ENCODE measurements at regions not wholly inside any gene's neighbourhood (a gene's known extent, or its start where the extent isn't known, plus 50 kb on each side); places are given as distances from the start of the nearest gene placed in this dataset.

DNA sequence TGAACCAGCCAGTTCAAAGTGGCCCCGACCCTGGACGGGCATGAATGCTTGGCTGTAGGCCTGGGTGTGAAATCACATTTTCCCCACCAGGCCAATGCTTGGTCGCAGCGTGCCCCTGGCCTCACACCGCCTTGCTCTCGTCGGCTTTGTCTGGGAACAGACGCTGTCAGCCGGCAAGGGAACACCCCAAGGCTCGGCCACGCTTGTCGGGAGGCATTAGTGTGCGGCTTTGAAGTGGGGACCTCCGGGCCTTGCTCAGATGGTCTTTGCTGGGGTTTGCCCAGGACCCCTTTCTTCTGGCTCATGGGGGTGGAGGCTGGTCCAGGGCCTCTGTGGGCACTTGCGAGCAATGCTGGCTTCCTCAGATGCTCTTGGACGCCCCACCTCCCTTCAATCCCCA is 79.1 kb downstream of the INHBB start:
- Histone ChIP-seq H3K18ac (ENCODE audit: low read length) (no peak overlapping the region), H3K14ac (ENCODE audit: low read length) (no peak overlapping the region), H4K12ac (ENCODE audit: low read depth, low read length) (no peak overlapping the region), H3K4me3 (ENCODE audit: low read depth, low read length) (no peak overlapping the region), H3K36me3 (ENCODE audit: control insufficient read depth in 1 of 2, insufficient read depth in 2 of 2, low read length in 2 of 2) (no peaks in the 10 kb centered on the region), H2BK12ac (ENCODE audit: low read length) (no peak overlapping the region), H4K91ac (ENCODE audit: low read depth, low read length) (no peak overlapping the region), H3K27me3 (ENCODE audit: insufficient read depth, low read length) (no peaks in the 10 kb centered on the region), H2AFZ (ENCODE audit: insufficient read depth, low read length, poor library complexity) (no peak overlapping the region), H3K23ac (ENCODE audit: low read length) (no peak overlapping the region), H3K4me2 (ENCODE audit: low read length) (no peak overlapping the region), H2BK120ac (ENCODE audit: insufficient read depth, low read length, poor library complexity) (no peak overlapping the region), H3K9ac (ENCODE audit: low read length) (no peak overlapping the region), H3K27ac (ENCODE audit: low read depth, low read length) (no peak overlapping the region), H3K79me2 (ENCODE audit: control insufficient read depth, insufficient read depth, low read length, poor library complexity) (no peaks in the 10 kb centered on the region), H2AK5ac (ENCODE audit: low read length) (no peak overlapping the region), H4K8ac (ENCODE audit: low read depth, low read length) (no peak overlapping the region), H3K4ac (ENCODE audit: low read depth, low read length) (no peak overlapping the region), H2BK5ac (ENCODE audit: low read depth, low read length, poor library complexity) (no peak overlapping the region), H3K79me1 (ENCODE audit: low read length) (no peaks in the 10 kb centered on the region), H3K4me1 (ENCODE audit: control insufficient read depth in 1 of 2, insufficient read depth in 2 of 2, low read length in 2 of 2) (no peaks in the 10 kb centered on the region), H3K9me3 (ENCODE audit: insufficient read depth, low read depth, low read length) (no peaks in the 10 kb centered on the region)
- WGBS (ENCODE audit: extremely low coverage, insufficient coverage, insufficient read length), result no CpG with 5 or more reads among the region's 16 CpGs
- DNase-seq, result no peak

DNA sequence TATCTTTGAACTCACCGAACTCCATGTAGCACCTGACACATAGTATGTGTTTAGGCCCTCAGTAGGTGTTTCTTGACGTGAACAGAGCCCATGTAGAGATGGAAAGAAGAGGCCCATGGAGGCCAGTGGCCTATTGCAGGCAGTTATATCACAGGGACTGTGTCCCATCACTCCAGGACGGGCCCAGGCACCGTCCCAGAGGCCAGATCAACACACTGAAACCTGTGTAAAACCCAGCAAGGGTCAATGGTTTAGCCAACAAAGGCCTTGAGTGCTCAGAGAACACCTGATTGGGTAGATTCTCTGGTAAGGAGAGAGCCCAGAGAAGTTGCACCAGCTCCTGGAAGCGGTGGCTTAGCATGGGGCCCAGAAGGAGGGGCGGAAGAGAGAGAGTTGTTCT is 82.8 kb downstream of the INHBB start:
- Histone ChIP-seq H3K4ac (ENCODE audit: low read depth, low read length) (no peak overlapping the region), H4K8ac (ENCODE audit: low read depth, low read length) (no peak overlapping the region), H3K9me3 (ENCODE audit: insufficient read depth, low read depth, low read length) (no peaks in the 10 kb centered on the region), H3K27me3 (ENCODE audit: insufficient read depth, low read length) (no peaks in the 10 kb centered on the region), H4K12ac (ENCODE audit: low read depth, low read length) (no peak overlapping the region), H3K36me3 (ENCODE audit: control insufficient read depth in 1 of 2, insufficient read depth in 2 of 2, low read length in 2 of 2) (no peaks in the 10 kb centered on the region), H3K9ac (ENCODE audit: low read length) (no peak overlapping the region), H3K4me2 (ENCODE audit: low read length) (no peak overlapping the region), H4K91ac (ENCODE audit: low read depth, low read length) (no peak overlapping the region), H3K4me1 (ENCODE audit: control insufficient read depth in 1 of 2, insufficient read depth in 2 of 2, low read length in 2 of 2) (no peaks in the 10 kb centered on the region), H2AFZ (ENCODE audit: insufficient read depth, low read length, poor library complexity) (no peak overlapping the region), H3K18ac (ENCODE audit: low read length) (no peak overlapping the region), H3K79me2 (ENCODE audit: control insufficient read depth, insufficient read depth, low read length, poor library complexity) (no peaks in the 10 kb centered on the region), H3K79me1 (ENCODE audit: low read length) (no peaks in the 10 kb centered on the region), H3K27ac (ENCODE audit: low read depth, low read length) (no peak overlapping the region), H3K23ac (ENCODE audit: low read length) (no peak overlapping the region), H3K4me3 (ENCODE audit: low read depth, low read length) (no peak overlapping the region), H2AK5ac (ENCODE audit: low read length) (no peak overlapping the region), H2BK12ac (ENCODE audit: low read length) (no peak overlapping the region), H2BK120ac (ENCODE audit: insufficient read depth, low read length, poor library complexity) (no peak overlapping the region), H2BK5ac (ENCODE audit: low read depth, low read length, poor library complexity) (no peak overlapping the region), H3K14ac (ENCODE audit: low read length) (no peak overlapping the region)
- no CpG with 5 or more reads among the region's 6 CpGs for WGBS (ENCODE audit: extremely low coverage, insufficient coverage, insufficient read length)
- no peak for DNase-seq

DNA sequence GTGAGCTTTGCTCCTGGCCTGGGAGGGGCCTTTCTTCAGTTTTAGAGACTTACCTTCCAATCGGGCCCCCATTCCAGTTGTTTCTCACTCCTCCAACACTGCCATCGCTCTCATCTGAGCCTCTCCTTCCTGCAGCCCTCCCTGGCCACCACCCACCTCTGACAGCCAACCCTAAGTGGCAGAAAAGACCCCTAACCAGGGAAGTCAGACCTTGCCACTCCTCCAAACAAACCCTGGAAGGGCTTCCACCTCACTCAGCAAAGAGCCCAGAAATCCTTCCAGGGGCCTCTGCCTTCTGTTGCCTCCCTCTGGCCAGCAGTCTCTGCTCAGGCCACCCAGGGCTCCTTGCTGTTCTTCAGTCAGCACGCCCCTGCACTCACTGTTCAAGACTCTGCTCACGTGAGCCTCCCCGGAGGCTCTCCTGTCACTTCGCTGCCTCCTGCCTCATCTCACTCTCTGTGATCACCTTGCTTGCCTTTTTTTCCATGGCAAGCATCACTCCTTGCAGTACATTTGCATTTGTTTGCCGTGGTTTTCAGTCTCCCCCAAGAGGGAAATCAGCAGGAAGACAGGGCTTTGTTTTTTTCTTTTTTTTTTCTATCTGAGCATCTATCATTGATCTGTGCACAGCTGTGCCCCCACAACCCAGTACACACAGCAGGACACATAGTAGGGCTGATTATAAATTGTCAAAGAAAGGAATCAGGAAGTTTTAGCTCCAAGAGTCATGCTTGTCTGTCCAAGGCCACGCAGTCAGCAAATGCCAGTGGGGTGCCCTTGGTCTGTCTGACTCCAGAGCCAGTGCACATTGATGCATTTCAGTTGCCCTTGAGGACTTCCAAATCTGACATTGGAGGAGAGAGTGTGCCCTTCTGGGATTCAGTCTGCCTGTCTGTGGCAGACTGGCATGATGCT is 83.9 kb downstream of the INHBB start:
- H3K79me1 ChIP-seq (ENCODE audit: low read length), result no peaks in the 10 kb centered on the region
- H2AFZ ChIP-seq (ENCODE audit: insufficient read depth, low read length, poor library complexity), result no peak overlapping the region
- no peak overlapping the region for H2AK5ac ChIP-seq (ENCODE audit: low read length)
- no peak overlapping the region for H3K4me3 ChIP-seq (ENCODE audit: low read depth, low read length)
- no peak overlapping the region for H3K4me2 ChIP-seq (ENCODE audit: low read length)
- no peaks in the 10 kb centered on the region for H3K79me2 ChIP-seq (ENCODE audit: control insufficient read depth, insufficient read depth, low read length, poor library complexity)
- WGBS (ENCODE audit: extremely low coverage, insufficient coverage, insufficient read length), result no CpG with 5 or more reads among the region's 8 CpGs
- no peaks in the 10 kb centered on the region for H3K36me3 ChIP-seq (ENCODE audit: control insufficient read depth in 1 of 2, insufficient read depth in 2 of 2, low read length in 2 of 2)
- H2BK5ac ChIP-seq (ENCODE audit: low read depth, low read length, poor library complexity), result no peak overlapping the region
- H4K8ac ChIP-seq (ENCODE audit: low read depth, low read length), result no peak overlapping the region
- no peak overlapping the region for H3K14ac ChIP-seq (ENCODE audit: low read length)
- no peak overlapping the region for H3K9ac ChIP-seq (ENCODE audit: low read length)
- no peak overlapping the region for H4K12ac ChIP-seq (ENCODE audit: low read depth, low read length)
- no peak overlapping the region for H2BK120ac ChIP-seq (ENCODE audit: insufficient read depth, low read length, poor library complexity)
- H3K27me3 ChIP-seq (ENCODE audit: insufficient read depth, low read length), result no peaks in the 10 kb centered on the region
- H3K23ac ChIP-seq (ENCODE audit: low read length), result no peak overlapping the region
- H3K4me1 ChIP-seq (ENCODE audit: control insufficient read depth in 1 of 2, insufficient read depth in 2 of 2, low read length in 2 of 2), result no peaks in the 10 kb centered on the region
- no peak for DNase-seq
- no peak overlapping the region for H3K4ac ChIP-seq (ENCODE audit: low read depth, low read length)
- no peak overlapping the region for H3K18ac ChIP-seq (ENCODE audit: low read length)
- H4K91ac ChIP-seq (ENCODE audit: low read depth, low read length), result no peak overlapping the region
- H3K9me3 ChIP-seq (ENCODE audit: insufficient read depth, low read depth, low read length), result no peaks in the 10 kb centered on the region
- H2BK12ac ChIP-seq (ENCODE audit: low read length), result no peak overlapping the region
- H3K27ac ChIP-seq (ENCODE audit: low read depth, low read length), result no peak overlapping the region

GRCh38 chr2:120430501-120430830 is 84.5 kb downstream of the INHBB start:
- Histone ChIP-seq H3K9ac (ENCODE audit: low read length) (no peak overlapping the region), H3K4me3 (ENCODE audit: low read depth, low read length) (no peak overlapping the region), H4K12ac (ENCODE audit: low read depth, low read length) (no peak overlapping the region), H3K9me3 (ENCODE audit: insufficient read depth, low read depth, low read length) (no peaks in the 10 kb centered on the region), H2AK5ac (ENCODE audit: low read length) (no peak overlapping the region), H3K18ac (ENCODE audit: low read length) (no peak overlapping the region), H3K36me3 (ENCODE audit: control insufficient read depth in 1 of 2, insufficient read depth in 2 of 2, low read length in 2 of 2) (no peaks in the 10 kb centered on the region), H3K27ac (ENCODE audit: low read depth, low read length) (no peak overlapping the region), H3K4me1 (ENCODE audit: control insufficient read depth in 1 of 2, insufficient read depth in 2 of 2, low read length in 2 of 2) (no peaks in the 10 kb centered on the region), H3K4ac (ENCODE audit: low read depth, low read length) (no peak overlapping the region), H2BK120ac (ENCODE audit: insufficient read depth, low read length, poor library complexity) (no peak overlapping the region), H3K79me2 (ENCODE audit: control insufficient read depth, insufficient read depth, low read length, poor library complexity) (no peaks in the 10 kb centered on the region), H4K91ac (ENCODE audit: low read depth, low read length) (no peak overlapping the region), H3K14ac (ENCODE audit: low read length) (no peak overlapping the region), H2BK5ac (ENCODE audit: low read depth, low read length, poor library complexity) (no peak overlapping the region), H2AFZ (ENCODE audit: insufficient read depth, low read length, poor library complexity) (no peak overlapping the region), H4K8ac (ENCODE audit: low read depth, low read length) (no peak overlapping the region), H3K4me2 (ENCODE audit: low read length) (no peak overlapping the region), H3K79me1 (ENCODE audit: low read length) (no peaks in the 10 kb centered on the region), H2BK12ac (ENCODE audit: low read length) (no peak overlapping the region), H3K27me3 (ENCODE audit: insufficient read depth, low read length) (no peaks in the 10 kb centered on the region), H3K23ac (ENCODE audit: low read length) (no peak overlapping the region)
- DNase-seq, result no peak
- no CpG with 5 or more reads among the region's 5 CpGs for WGBS (ENCODE audit: extremely low coverage, insufficient coverage, insufficient read length)

All from trophoblast cell (in vitro differentiated cells and primary cell).